ENCODE measurements at regions not wholly inside any gene's neighbourhood (a gene's known extent, or its start where the extent isn't known, plus 50 kb on each side); places are given as distances from the start of the nearest gene placed in this dataset.

GRCh38 chr1:244288663-244289062 lies 163.0 kb downstream of the ADSS2 start:
- no peak overlapping the region for H2BK15ac ChIP-seq (ENCODE audit: low read depth, poor library complexity, severe bottlenecking)
- peaks cover 4% of the 10 kb centered on the region for H3K9me3 ChIP-seq (ENCODE audit: control insufficient read depth, low read length)
- H3K4me2 ChIP-seq (ENCODE audit: low read length, poor library complexity, severe bottlenecking) = no peak overlapping the region
- H2BK12ac ChIP-seq (ENCODE audit: low read length in 2 of 2) = no peak overlapping the region
- no peak for DNase-seq
- peaks cover 0 to 3% of the 10 kb centered on the region in 2 experiments for H3K36me3 ChIP-seq (ENCODE audit: control insufficient read depth in 1 of 2, insufficient read depth in 2 of 2, low read depth in 1 of 2, low read length in 2 of 2)
- H2BK120ac ChIP-seq (ENCODE audit: low read depth, low read length) = no peak overlapping the region
- H3K27ac ChIP-seq (ENCODE audit: low read length, poor library complexity, severe bottlenecking) = no peak overlapping the region
- no peak overlapping the region for H3K4ac ChIP-seq (ENCODE audit: low read depth in 1 of 2, low read length in 2 of 2)
- no peak overlapping the region for H2BK5ac ChIP-seq (ENCODE audit: low read depth, low read length, poor library complexity, severe bottlenecking)
- no peak overlapping the region for H3K9ac ChIP-seq (ENCODE audit: low read length)
- H3K79me1 ChIP-seq (replicated peaks; ENCODE audit: low read length, poor library complexity, severe bottlenecking) = no peaks in the 10 kb centered on the region
- WGBS = 100% methylated on average over 1 of the region's 1 CpG
- H3K23ac ChIP-seq (ENCODE audit: low read length in 2 of 2) = no peak overlapping the region
- no peak overlapping the region for H3K18ac ChIP-seq (ENCODE audit: low read depth in 1 of 2, low read length in 2 of 2)
- no peak overlapping the region for H4K8ac ChIP-seq (ENCODE audit: low read length)
- no peaks in the 10 kb centered on the region for H3K27me3 ChIP-seq (ENCODE audit: control insufficient read depth in 1 of 2, insufficient read depth in 1 of 2, low read length in 2 of 2)
- H4K91ac ChIP-seq (ENCODE audit: low read length) = no peak overlapping the region
- no peak overlapping the region for H3K4me3 ChIP-seq (ENCODE audit: insufficient read depth in 1 of 2, low read depth in 1 of 2, low read length in 2 of 2)
- no peak overlapping the region for H2AFZ ChIP-seq (ENCODE audit: low read depth, low read length)
- H3K4me1 ChIP-seq (ENCODE audit: control insufficient read depth, insufficient read depth, low read depth, low read length) = peaks cover 2% of the 10 kb centered on the region
- H2AK5ac ChIP-seq (ENCODE audit: low read length, severe bottlenecking) = no peak overlapping the region
- no peak overlapping the region for H3K14ac ChIP-seq (ENCODE audit: low read length in 2 of 2)

- Histone ChIP-seq H3K27ac (ENCODE audit: low read length, poor library complexity, severe bottlenecking) (no peak overlapping the region), H3K79me1 (replicated peaks; ENCODE audit: low read length, poor library complexity, severe bottlenecking) (no peaks in the 10 kb centered on the region), H3K23ac (ENCODE audit: low read length in 2 of 2) (no peak overlapping the region), H4K8ac (ENCODE audit: low read length) (no peak overlapping the region), H2AK5ac (ENCODE audit: low read length, severe bottlenecking) (no peak overlapping the region), H3K36me3 (ENCODE audit: control insufficient read depth in 1 of 2, insufficient read depth in 2 of 2, low read depth in 1 of 2, low read length in 2 of 2) (no peaks in the 10 kb centered on the region), H3K4me2 (ENCODE audit: low read length, poor library complexity, severe bottlenecking) (no peak overlapping the region), H2BK15ac (ENCODE audit: low read depth, poor library complexity, severe bottlenecking) (no peak overlapping the region), H3K9ac (ENCODE audit: low read length) (no peak overlapping the region), H2BK12ac (ENCODE audit: low read length in 2 of 2) (no peak overlapping the region), H2BK5ac (ENCODE audit: low read depth, low read length, poor library complexity, severe bottlenecking) (no peak overlapping the region), H2AFZ (ENCODE audit: low read depth, low read length) (no peak overlapping the region), H4K91ac (ENCODE audit: low read length) (no peak overlapping the region), H3K27me3 (ENCODE audit: control insufficient read depth in 1 of 2, insufficient read depth in 1 of 2, low read length in 2 of 2) (no peaks in the 10 kb centered on the region), H3K18ac (ENCODE audit: low read depth in 1 of 2, low read length in 2 of 2) (no peak overlapping the region), H3K4ac (ENCODE audit: low read depth in 1 of 2, low read length in 2 of 2) (no peak overlapping the region), H3K4me3 (ENCODE audit: insufficient read depth in 1 of 2, low read depth in 1 of 2, low read length in 2 of 2) (no peak overlapping the region), H2BK120ac (ENCODE audit: low read depth, low read length) (no peak overlapping the region), H3K14ac (ENCODE audit: low read length in 2 of 2) (no peak overlapping the region), H3K9me3 (ENCODE audit: control insufficient read depth, low read length) (peaks cover 4% of the 10 kb centered on the region), H3K4me1 (ENCODE audit: control insufficient read depth, insufficient read depth, low read depth, low read length) (no peaks in the 10 kb centered on the region)
- WGBS = 94% methylated on average over 10 of the region's 11 CpGs
- no peak for DNase-seq
These were observed 161.5 kb downstream of the ADSS2 start for GRCh38 chr1:244289991-244290785.

GRCh38 chr1:244291236-244292201 lies 160.2 kb downstream of the ADSS2 start:
- no peak overlapping the region for H3K23ac ChIP-seq (ENCODE audit: low read length in 2 of 2)
- H2AK5ac ChIP-seq (ENCODE audit: low read length, severe bottlenecking) = no peak overlapping the region
- H3K79me1 ChIP-seq (replicated peaks; ENCODE audit: low read length, poor library complexity, severe bottlenecking) = no peaks in the 10 kb centered on the region
- H3K36me3 ChIP-seq (ENCODE audit: control insufficient read depth in 1 of 2, insufficient read depth in 2 of 2, low read depth in 1 of 2, low read length in 2 of 2) = no peaks in the 10 kb centered on the region
- no peak overlapping the region for H3K4me2 ChIP-seq (ENCODE audit: low read length, poor library complexity, severe bottlenecking)
- H3K4me3 ChIP-seq (ENCODE audit: insufficient read depth in 1 of 2, low read depth in 1 of 2, low read length in 2 of 2) = no peak overlapping the region
- H3K18ac ChIP-seq (ENCODE audit: low read depth in 1 of 2, low read length in 2 of 2) = no peak overlapping the region
- no peak overlapping the region for H3K9ac ChIP-seq (ENCODE audit: low read length)
- no peak overlapping the region for H2BK5ac ChIP-seq (ENCODE audit: low read depth, low read length, poor library complexity, severe bottlenecking)
- no peak overlapping the region for H3K14ac ChIP-seq (ENCODE audit: low read length in 2 of 2)
- peaks cover 4% of the 10 kb centered on the region for H3K9me3 ChIP-seq (ENCODE audit: control insufficient read depth, low read length)
- 97% methylated on average over 16 of the region's 16 CpGs for WGBS
- no peak overlapping the region for H3K4ac ChIP-seq (ENCODE audit: low read depth in 1 of 2, low read length in 2 of 2)
- H4K8ac ChIP-seq (ENCODE audit: low read length) = no peak overlapping the region
- H3K27ac ChIP-seq (ENCODE audit: low read length, poor library complexity, severe bottlenecking) = no peak overlapping the region
- H3K4me1 ChIP-seq (ENCODE audit: control insufficient read depth, insufficient read depth, low read depth, low read length) = no peaks in the 10 kb centered on the region
- H3K27me3 ChIP-seq (ENCODE audit: control insufficient read depth in 1 of 2, insufficient read depth in 1 of 2, low read length in 2 of 2) = no peaks in the 10 kb centered on the region
- no peak overlapping the region for H2BK12ac ChIP-seq (ENCODE audit: low read length in 2 of 2)
- no peak for DNase-seq
- H4K91ac ChIP-seq (ENCODE audit: low read length) = peak overlapping the region; percentile 6
- H2BK15ac ChIP-seq (ENCODE audit: low read depth, poor library complexity, severe bottlenecking) = no peak overlapping the region
- no peak overlapping the region for H2BK120ac ChIP-seq (ENCODE audit: low read depth, low read length)
- no peak overlapping the region for H2AFZ ChIP-seq (ENCODE audit: low read depth, low read length)

- no peak overlapping the region for H2AK5ac ChIP-seq (ENCODE audit: low read length, severe bottlenecking)
- H2BK15ac ChIP-seq (ENCODE audit: low read depth, poor library complexity, severe bottlenecking) = no peak overlapping the region
- no peak overlapping the region for H3K9ac ChIP-seq (ENCODE audit: low read length)
- H3K27me3 ChIP-seq (ENCODE audit: control insufficient read depth in 1 of 2, insufficient read depth in 1 of 2, low read length in 2 of 2) = no peaks in the 10 kb centered on the region
- H3K14ac ChIP-seq (ENCODE audit: low read length in 2 of 2) = no peak overlapping the region
- H2BK120ac ChIP-seq (ENCODE audit: low read depth, low read length) = no peak overlapping the region
- H2BK5ac ChIP-seq (ENCODE audit: low read depth, low read length, poor library complexity, severe bottlenecking) = no peak overlapping the region
- 88% methylated on average over 6 of the region's 7 CpGs for WGBS
- H3K9me3 ChIP-seq (ENCODE audit: control insufficient read depth, low read length) = no peaks in the 10 kb centered on the region
- no peak overlapping the region for H3K27ac ChIP-seq (ENCODE audit: low read length, poor library complexity, severe bottlenecking)
- H3K4ac ChIP-seq (ENCODE audit: low read depth in 1 of 2, low read length in 2 of 2) = no peak overlapping the region
- no peak for DNase-seq
- no peak overlapping the region for H3K4me3 ChIP-seq (ENCODE audit: insufficient read depth in 1 of 2, low read depth in 1 of 2, low read length in 2 of 2)
- no peak overlapping the region for H4K8ac ChIP-seq (ENCODE audit: low read length)
- no peak overlapping the region for H3K18ac ChIP-seq (ENCODE audit: low read depth in 1 of 2, low read length in 2 of 2)
- no peak overlapping the region for H2AFZ ChIP-seq (ENCODE audit: low read depth, low read length)
- H3K23ac ChIP-seq (ENCODE audit: low read length in 2 of 2) = no peak overlapping the region
- no peak overlapping the region for H2BK12ac ChIP-seq (ENCODE audit: low read length in 2 of 2)
- H4K91ac ChIP-seq (ENCODE audit: low read length) = no peak overlapping the region
- H3K4me2 ChIP-seq (ENCODE audit: low read length, poor library complexity, severe bottlenecking) = no peak overlapping the region
- no peaks in the 10 kb centered on the region for H3K79me1 ChIP-seq (replicated peaks; ENCODE audit: low read length, poor library complexity, severe bottlenecking)
- H3K4me1 ChIP-seq (ENCODE audit: control insufficient read depth, insufficient read depth, low read depth, low read length) = no peaks in the 10 kb centered on the region
- no peaks in the 10 kb centered on the region for H3K36me3 ChIP-seq (ENCODE audit: control insufficient read depth in 1 of 2, insufficient read depth in 2 of 2, low read depth in 1 of 2, low read length in 2 of 2)
These were observed 157.0 kb downstream of the ADSS2 start for GRCh38 chr1:244294599-244295224.

All from mesenchymal stem cell (in vitro differentiated cells and primary cell).